ENCODE measurements at regions not wholly inside any gene's neighbourhood (a gene's known extent, or its start where the extent isn't known, plus 50 kb on each side); places are given as distances from the start of the nearest gene placed in this dataset.

DNA sequence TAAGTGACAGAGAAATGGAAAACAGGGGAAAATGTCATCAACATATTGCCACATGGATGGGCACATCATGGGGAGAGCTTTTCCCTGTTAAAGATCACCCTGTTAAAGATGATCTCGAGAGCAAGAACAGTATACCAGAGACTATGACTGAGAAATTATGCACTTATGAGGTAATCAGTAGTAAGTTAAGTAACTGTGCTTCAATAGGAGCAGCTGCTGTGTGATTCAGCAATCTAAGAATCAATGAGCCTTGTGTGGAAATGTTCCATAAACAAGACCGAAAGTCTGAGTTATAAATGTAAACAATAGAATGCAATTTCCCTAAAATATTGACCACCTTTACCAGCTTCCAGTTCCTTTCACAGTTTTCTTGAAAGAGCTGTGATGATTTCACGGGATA, 582.3 kb downstream of the CAAP1 start:
- intact Hi-C loops (cut with DNase I, micrococcal nuclease): no loop called here

DNA sequence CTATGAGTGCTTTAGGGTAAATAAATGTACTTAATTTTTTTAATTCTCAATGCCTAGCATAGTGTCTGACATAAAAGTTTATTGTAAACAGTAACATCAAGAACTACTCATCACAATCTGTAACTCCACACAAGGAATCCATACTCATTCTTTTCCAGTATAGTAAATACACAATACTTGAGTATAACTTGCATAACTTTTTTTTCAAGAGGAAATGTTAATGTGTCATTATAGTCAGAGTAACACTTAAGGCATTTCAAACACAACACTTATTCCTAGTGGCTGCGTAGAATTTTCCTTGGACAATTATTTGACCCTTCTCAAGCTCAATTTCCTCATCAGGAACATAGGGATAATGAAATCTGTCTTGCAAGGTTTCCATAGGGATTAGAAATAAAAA, 584.3 kb downstream of the CAAP1 start:
- intact Hi-C loops (cut with DNase I, micrococcal nuclease): no loop called here
- TF ChIP-seq, protein P1, sequence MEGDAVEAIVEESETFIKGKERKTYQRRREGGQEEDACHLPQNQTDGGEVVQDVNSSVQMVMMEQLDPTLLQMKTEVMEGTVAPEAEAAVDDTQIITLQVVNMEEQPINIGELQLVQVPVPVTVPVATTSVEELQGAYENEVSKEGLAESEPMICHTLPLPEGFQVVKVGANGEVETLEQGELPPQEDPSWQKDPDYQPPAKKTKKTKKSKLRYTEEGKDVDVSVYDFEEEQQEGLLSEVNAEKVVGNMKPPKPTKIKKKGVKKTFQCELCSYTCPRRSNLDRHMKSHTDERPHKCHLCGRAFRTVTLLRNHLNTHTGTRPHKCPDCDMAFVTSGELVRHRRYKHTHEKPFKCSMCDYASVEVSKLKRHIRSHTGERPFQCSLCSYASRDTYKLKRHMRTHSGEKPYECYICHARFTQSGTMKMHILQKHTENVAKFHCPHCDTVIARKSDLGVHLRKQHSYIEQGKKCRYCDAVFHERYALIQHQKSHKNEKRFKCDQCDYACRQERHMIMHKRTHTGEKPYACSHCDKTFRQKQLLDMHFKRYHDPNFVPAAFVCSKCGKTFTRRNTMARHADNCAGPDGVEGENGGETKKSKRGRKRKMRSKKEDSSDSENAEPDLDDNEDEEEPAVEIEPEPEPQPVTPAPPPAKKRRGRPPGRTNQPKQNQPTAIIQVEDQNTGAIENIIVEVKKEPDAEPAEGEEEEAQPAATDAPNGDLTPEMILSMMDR (IDR thresholded peaks at IDR 0.05): no peak
- DNase-seq: no peak
- Histone ChIP-seq H3K4me3 (no peak overlapping the region), H3K9me3 (no peaks in the 10 kb centered on the region), H3K4me1 (ENCODE audit: low read depth) (no peaks in the 10 kb centered on the region), H3K36me3 (ENCODE audit: low read depth) (no peaks in the 10 kb centered on the region)
- ATAC-seq: no peak

More for the DNA sequence above, 582.3 kb downstream of the CAAP1 start:
- DNase-seq: no peak
- no peak for ATAC-seq
- no peaks in the 10 kb centered on the region for H3K9me3 ChIP-seq
- no peaks in the 10 kb centered on the region for H3K4me1 ChIP-seq (ENCODE audit: low read depth)
- no peaks in the 10 kb centered on the region for H3K36me3 ChIP-seq (ENCODE audit: low read depth)
- TF ChIP-seq, protein P1 (IDR thresholded peaks at IDR 0.05): no peak
- H3K4me3 ChIP-seq: no peak overlapping the region

DNA sequence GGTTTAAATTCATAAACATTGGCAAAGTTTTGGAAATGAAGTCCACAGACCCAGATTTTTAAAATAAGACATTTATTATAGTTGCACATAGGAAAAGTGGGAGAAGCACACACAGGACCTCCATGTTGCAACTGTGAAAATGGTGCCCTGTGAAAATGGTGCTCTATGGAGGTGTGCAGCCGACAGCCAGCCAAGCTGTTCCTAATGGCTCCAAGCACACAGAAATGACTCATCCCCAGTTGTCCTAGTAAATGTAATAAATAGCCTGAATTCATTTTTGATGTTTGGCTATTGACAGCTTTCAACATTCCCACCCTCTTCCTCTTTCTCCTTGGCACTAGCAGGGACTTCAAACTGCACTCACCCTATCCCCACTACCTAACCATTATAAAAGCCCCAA, 590.9 kb downstream of the CAAP1 start:
- intact Hi-C loops (cut with DNase I, micrococcal nuclease): no loop called here
- DNase-seq: no peak
- Histone ChIP-seq H3K36me3 (ENCODE audit: low read depth) (no peaks in the 10 kb centered on the region), H3K9me3 (no peaks in the 10 kb centered on the region), H3K4me1 (ENCODE audit: low read depth) (no peaks in the 10 kb centered on the region), H3K4me3 (no peak overlapping the region)
- TF ChIP-seq, protein P1 (IDR thresholded peaks at IDR 0.05): no peak
- ATAC-seq: no peak

- DNase-seq: no peak
- H3K9me3 ChIP-seq: no peaks in the 10 kb centered on the region
- ATAC-seq: no peak
- H3K36me3 ChIP-seq (ENCODE audit: low read depth): no peaks in the 10 kb centered on the region
- H3K4me1 ChIP-seq (ENCODE audit: low read depth): no peaks in the 10 kb centered on the region
- TF ChIP-seq, protein P1 (IDR thresholded peaks at IDR 0.05): no peak
- intact Hi-C loops (cut with DNase I, micrococcal nuclease): no loop called here
- no peak overlapping the region for H3K4me3 ChIP-seq
Observed at GRCh38 chr9:26301046-26301445, 591.6 kb downstream of the CAAP1 start.

- Histone ChIP-seq H3K36me3 (ENCODE audit: low read depth) (no peaks in the 10 kb centered on the region), H3K4me3 (no peak overlapping the region), H3K9me3 (no peaks in the 10 kb centered on the region), H3K4me1 (ENCODE audit: low read depth) (no peaks in the 10 kb centered on the region)
- intact Hi-C loops (cut with DNase I, micrococcal nuclease): no loop called here
- DNase-seq (no peak), ATAC-seq (no peak)
- TF ChIP-seq, protein P1 (IDR thresholded peaks at IDR 0.05): no peak
Observed at GRCh38 chr9:26296910-26297572, 595.6 kb downstream of the CAAP1 start.

- TF ChIP-seq, protein P1 (IDR thresholded peaks at IDR 0.05): no peak
- ATAC-seq: no peak
- DNase-seq: no peak
- no peaks in the 10 kb centered on the region for H3K36me3 ChIP-seq (ENCODE audit: low read depth)
- peaks cover 3% of the 10 kb centered on the region for H3K9me3 ChIP-seq
- no peak overlapping the region for H3K4me3 ChIP-seq
- intact Hi-C loops (cut with DNase I, micrococcal nuclease): no loop called here
- H3K4me1 ChIP-seq (ENCODE audit: low read depth): no peaks in the 10 kb centered on the region
Observed at GRCh38 chr9:26292943-26293342, 599.7 kb downstream of the CAAP1 start.
